Mucosa of descending colon (tissue), 3 donors: ENCODE measurements at regions not wholly inside any gene's neighbourhood (a gene's known extent, or its start where the extent isn't known, plus 50 kb on each side); places are given as distances from the start of the nearest gene placed in this dataset.

ENCODE experiments used
- ATAC-seq: fragments of 200-7000 bp; cut with Tn5 transposase; one replicate; pipeline ENCODE4 v1.9.1; 2020; ENCODE audit warnings: mild to moderate bottlenecking, moderate library complexity
- DNase-seq, 3 donors: peaks; one replicate each; pipeline ENCODE4 v3.0.0-alpha.2; 2020
- H3K36me3 ChIP-seq: fragments of 200-600 bp; one replicate; pipeline ENCODE4 v1.8.0; 2021; ENCODE audit warnings: low read depth, mild to moderate bottlenecking
- H3K4me1 ChIP-seq: fragments of 200-600 bp; one replicate; pipeline ENCODE4 v1.8.0; 2021; ENCODE audit warnings: low read depth, mild to moderate bottlenecking
- H3K4me3 ChIP-seq: fragments of 200-600 bp; one replicate; pipeline ENCODE4 v1.8.0; 2021; ENCODE audit warnings: mild to moderate bottlenecking
- H3K9me3 ChIP-seq: fragments of 200-600 bp; one replicate; pipeline ENCODE4 v1.8.0; 2021; ENCODE audit warnings: mild to moderate bottlenecking
- CTCF ChIP-seq: fragments of 200-600 bp; IDR thresholded peaks from one replicate; pipeline ENCODE4 v1.8.0; 2022; ENCODE audit warnings: antibody characterized with exemption, mild to moderate bottlenecking
- intact Hi-C, 2 donors: fragments of 100-400 bp; cut with DNase I in 1 of 2; cut with micrococcal nuclease in 1 of 2; formaldehyde crosslinking; loops; one replicate each; pipeline versions ENCODE4 v1.11.0 to v1.11.1; 2022; cut with DNase I, micrococcal nuclease
- donor health status: DM: no; HTN: no; CAD: no; lungs with moderate emphysema.
- donor health status: DM: no; HTN: no; CAD: no.
- donor health status: DM: no; HTN: yes; CAD: no.

- H3K36me3 ChIP-seq: no peaks in the 10 kb centered on the region
- TF ChIP-seq CTCF: no peak
- no peaks in the 10 kb centered on the region for H3K9me3 ChIP-seq
- DNase-seq (no peak), ATAC-seq (no peak)
- H3K4me1 ChIP-seq: no peaks in the 10 kb centered on the region
- intact Hi-C loops: no loop called here
- no peak overlapping the region for H3K4me3 ChIP-seq
These were observed 613.2 kb downstream of the ISL1 start for GRCh38 chr5:51996356-51996861.

GRCh38 chr5:51997500-51997899 is 614.3 kb downstream of the ISL1 start:
- no peak for TF ChIP-seq CTCF
- DNase-seq (no peak), ATAC-seq (no peak)
- H3K9me3 ChIP-seq: no peaks in the 10 kb centered on the region
- H3K4me3 ChIP-seq: no peak overlapping the region
- intact Hi-C loops: no loop called here
- H3K36me3 ChIP-seq: no peaks in the 10 kb centered on the region
- H3K4me1 ChIP-seq: no peaks in the 10 kb centered on the region

GRCh38 chr5:51997949-51998348 is 614.7 kb downstream of the ISL1 start:
- ATAC-seq (no peak), DNase-seq (no peak)
- Histone ChIP-seq H3K36me3 (no peaks in the 10 kb centered on the region), H3K9me3 (no peaks in the 10 kb centered on the region), H3K4me1 (no peaks in the 10 kb centered on the region), H3K4me3 (no peak overlapping the region)
- intact Hi-C loops: no loop called here
- TF ChIP-seq CTCF: no peak

GRCh38 chr5:52007230-52007858 is 624.1 kb downstream of the ISL1 start:
- no peaks in the 10 kb centered on the region for H3K9me3 ChIP-seq
- ATAC-seq (peak; percentile 58), DNase-seq (peak in 1 of 3 donors; percentile 14)
- no peaks in the 10 kb centered on the region for H3K36me3 ChIP-seq
- intact Hi-C loops: no loop called here
- peak; percentile 26 for TF ChIP-seq CTCF
- no peaks in the 10 kb centered on the region for H3K4me1 ChIP-seq
- H3K4me3 ChIP-seq: no peak overlapping the region

- intact Hi-C loops: no loop called here
- Histone ChIP-seq H3K4me1 (no peaks in the 10 kb centered on the region), H3K36me3 (no peaks in the 10 kb centered on the region), H3K4me3 (no peak overlapping the region), H3K9me3 (no peaks in the 10 kb centered on the region)
- DNase-seq: no peak
- no peak for TF ChIP-seq CTCF
- ATAC-seq: no peak
These were observed 627.2 kb downstream of the ISL1 start for GRCh38 chr5:52010454-52010853.

- no peak for TF ChIP-seq CTCF
- no peaks in the 10 kb centered on the region for H3K36me3 ChIP-seq
- H3K4me3 ChIP-seq: no peak overlapping the region
- ATAC-seq (peak; percentile 31), DNase-seq (peak in 1 of 3 donors; percentile 1)
- no peaks in the 10 kb centered on the region for H3K9me3 ChIP-seq
- H3K4me1 ChIP-seq: no peaks in the 10 kb centered on the region
- intact Hi-C loops: no loop called here
These were observed 630.3 kb downstream of the ISL1 start for GRCh38 chr5:52013523-52013922.
